Tibial nerve (tissue), 4 donors: ENCODE measurements at regions not wholly inside any gene's neighbourhood (a gene's known extent, or its start where the extent isn't known, plus 50 kb on each side); places are given as distances from the start of the nearest gene placed in this dataset.

Experiments
- CTCF ChIP-seq, 5 experiments: fragments of 200-600 bp in 3 of 5; fragments of 450-650 bp in 2 of 5; sonication (generic) in 3 of 5; IDR thresholded peaks; one replicate each; pipeline ENCODE4 v1.5.1; 2016 to 2019; ENCODE audit warnings: antibody characterized with exemption in 5 of 5, mild to moderate bottlenecking in 3 of 5, moderate library complexity in 2 of 5
- EP300 ChIP-seq, 2 donors: sonication (generic); formaldehyde crosslinking; IDR thresholded peaks; one replicate each; pipeline ENCODE4 v1.6.1; 2017; ENCODE audit warnings: antibody characterized with exemption in 2 of 2, mild to moderate bottlenecking in 1 of 2
- POLR2A ChIP-seq, 2 donors: fragments of 450-650 bp; IDR thresholded peaks; one replicate each; pipeline ENCODE4 v1.6.1; 2017; ENCODE audit warnings: antibody characterized with exemption in 2 of 2, mild to moderate bottlenecking in 2 of 2, moderate library complexity in 2 of 2

- no peak for TF ChIP-seq POLR2A (IDR thresholded peaks at IDR 0.05)
- TF ChIP-seq CTCF (IDR thresholded peaks at IDR 0.05) = no peak
- no peak for TF ChIP-seq EP300 (IDR thresholded peaks at IDR 0.05)
Observed at GRCh38 chr3:94862703-94863102, 799.8 kb downstream of the NSUN3 start.
